Nucleus accumbens (tissue), 56 donors: ENCODE measurements at regions not wholly inside any gene's neighbourhood (a gene's known extent, or its start where the extent isn't known, plus 50 kb on each side); places are given as distances from the start of the nearest gene placed in this dataset.

ENCODE experiments used
- DNase-seq, 56 donors: peaks; one replicate each; lab custom pipeline; 2025; lab: John Stamatoyannopoulos, UW

DNA sequence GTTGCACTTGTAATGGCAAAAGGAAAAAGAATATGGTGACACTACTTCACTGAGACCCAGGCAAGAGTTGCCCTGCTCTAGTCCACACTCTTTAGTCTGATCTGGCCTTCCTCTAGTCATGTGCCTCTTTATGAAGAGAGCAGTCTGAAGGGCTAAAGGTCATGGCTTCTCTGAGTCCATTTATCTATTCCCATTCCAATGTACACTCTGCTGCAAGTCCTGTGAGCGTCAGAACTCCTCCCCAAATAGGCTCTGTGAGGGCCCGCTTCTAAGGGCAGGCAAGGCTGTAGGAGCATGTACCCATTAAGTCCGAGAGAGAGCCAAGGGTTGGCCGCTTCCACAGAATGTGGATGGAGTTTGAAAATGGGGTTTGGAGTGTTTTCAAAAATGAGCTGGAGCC, 209.3 kb downstream of the AHR start:
- no peak for DNase-seq

DNA sequence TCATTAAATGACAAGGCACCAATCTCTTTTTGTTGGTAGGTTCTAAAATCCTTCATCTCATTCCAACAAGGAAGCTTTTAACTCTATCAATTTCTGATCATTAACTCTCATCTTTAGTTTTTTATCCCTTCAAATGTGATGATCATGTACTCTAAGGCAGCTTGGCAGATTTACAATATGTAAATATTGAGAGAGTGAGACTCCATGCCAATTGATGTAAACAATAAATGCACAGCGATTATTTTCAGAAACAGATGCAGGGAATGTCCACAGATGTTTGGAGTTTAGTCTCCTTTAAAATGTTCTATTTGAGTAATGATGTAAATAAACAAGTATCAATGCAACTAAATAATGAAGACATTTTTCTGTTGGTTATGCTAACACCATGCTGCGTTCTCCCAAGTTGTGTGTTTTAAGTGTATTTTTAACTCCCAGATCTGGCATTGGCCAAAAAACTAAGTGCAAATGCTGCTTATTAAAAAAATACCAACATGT, 213.8 kb downstream of the AHR start:
- no peak for DNase-seq

DNA sequence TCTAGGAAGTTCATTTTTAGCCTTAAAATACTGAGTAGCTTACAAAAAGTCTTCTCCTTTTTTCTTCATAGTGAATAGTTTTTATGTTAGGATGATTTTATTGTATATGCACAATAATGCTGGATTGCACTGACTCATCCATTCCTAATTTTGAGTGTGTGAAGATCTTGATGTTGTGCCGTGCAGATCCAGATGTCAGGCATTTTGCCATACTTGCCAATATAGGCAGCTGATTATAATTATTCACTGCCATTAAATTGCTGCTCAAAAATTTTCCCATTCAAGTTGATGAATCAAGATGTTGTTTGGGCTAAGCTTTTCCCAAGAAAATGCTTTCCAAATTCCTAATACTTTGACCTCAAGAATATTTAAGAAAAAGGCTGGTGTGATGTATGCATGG, 218.3 kb downstream of the AHR start:
- no peak for DNase-seq

DNA sequence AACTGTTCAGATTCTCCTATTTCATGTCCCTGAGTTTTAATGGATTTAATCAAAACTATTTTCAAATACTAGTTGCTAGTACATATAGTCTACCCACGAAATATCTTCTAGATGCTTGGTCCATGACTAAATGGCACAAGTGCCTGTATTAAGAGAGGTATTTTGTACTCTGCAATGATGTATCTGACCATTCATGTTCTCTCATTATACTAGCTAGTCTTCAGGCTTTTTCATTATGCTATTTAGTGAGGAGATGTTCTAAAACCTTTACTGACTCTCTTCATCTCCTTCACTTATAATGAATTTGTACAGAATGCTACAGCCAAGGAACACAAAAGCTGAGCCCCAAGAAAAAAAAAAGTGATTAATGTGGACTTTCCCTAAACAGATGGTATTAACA, 222.5 kb downstream of the AHR start:
- DNase-seq = no peak

DNA sequence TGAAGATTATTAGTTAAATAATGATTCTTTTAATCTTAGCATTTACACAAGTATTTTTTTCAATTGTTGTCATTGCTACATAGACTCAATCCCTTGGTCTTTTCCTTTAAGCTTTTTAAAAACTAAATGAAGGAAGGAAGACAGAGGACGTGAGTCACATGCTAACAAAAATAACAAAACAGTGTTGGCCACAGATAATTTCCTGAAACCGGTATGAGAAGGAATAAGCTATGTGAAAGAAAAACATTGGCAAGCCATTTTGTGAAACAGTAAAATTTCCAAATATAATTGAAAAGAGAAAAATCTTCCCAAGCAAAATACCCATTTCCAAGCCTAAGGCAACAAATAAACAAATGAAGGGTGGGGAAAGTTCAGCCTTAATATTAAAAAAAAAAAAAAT, 223.0 kb downstream of the AHR start:
- DNase-seq = no peak

DNA sequence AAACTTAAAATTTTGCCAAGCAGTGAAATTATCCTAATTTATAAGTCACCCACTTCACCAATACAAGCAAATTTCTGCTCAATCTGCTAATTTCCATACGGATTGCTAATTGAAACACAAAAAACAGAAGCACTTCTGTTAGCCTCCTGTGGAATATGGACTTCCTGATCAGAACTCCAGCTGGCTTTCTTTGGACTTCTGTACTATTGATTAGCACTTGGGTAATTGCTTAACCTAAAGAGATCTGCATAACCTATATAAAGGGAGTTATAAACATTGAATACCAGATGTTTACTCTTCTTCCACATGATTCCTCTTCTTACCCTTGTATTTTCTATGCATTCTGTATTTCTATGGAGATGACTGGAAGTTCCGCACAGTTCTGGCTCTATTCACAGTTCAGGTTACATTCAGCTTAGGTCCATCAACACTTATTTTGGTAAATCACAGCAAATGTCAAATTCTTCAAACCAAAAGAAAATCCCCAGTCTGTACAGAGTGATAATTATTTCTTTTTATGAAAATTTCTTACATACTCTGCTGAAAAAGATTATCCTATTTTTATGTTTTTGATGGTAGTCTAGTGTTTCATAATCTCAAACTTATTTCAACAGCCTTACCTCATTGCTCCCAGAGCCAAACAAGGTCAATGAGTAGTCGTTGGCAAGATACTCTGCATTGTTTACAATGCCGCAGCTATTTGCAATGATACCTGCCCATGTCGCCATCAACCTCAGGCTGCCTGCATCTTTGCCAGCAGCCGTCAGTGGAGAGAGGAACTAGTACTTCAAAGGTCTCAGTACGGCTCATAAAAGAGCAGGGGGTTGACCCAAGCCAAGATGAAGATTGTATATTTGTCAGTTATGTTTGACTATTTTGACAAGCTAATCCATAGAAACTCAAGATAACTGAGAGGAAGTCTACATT, 225.6 kb downstream of the AHR start:
- DNase-seq = no peak

DNA sequence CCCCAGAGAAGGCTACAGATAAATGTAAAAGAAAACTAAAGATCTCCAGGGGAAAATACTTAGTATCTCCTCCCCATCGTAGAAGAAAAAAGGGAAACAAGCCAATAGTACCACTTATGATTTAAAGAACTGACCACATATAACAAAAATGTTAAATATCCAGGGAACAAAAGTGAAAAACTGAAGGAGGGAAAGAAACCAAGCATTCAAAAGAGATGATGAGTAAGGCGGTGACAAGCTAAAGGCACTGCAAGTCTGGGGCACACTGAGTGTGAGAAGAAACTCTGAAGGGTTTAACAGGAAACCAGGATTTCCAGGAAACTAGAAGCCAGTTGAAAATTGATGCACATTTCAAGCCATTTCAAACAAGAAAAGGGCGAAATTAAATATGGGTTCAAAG, 226.3 kb downstream of the AHR start:
- no peak for DNase-seq

DNA sequence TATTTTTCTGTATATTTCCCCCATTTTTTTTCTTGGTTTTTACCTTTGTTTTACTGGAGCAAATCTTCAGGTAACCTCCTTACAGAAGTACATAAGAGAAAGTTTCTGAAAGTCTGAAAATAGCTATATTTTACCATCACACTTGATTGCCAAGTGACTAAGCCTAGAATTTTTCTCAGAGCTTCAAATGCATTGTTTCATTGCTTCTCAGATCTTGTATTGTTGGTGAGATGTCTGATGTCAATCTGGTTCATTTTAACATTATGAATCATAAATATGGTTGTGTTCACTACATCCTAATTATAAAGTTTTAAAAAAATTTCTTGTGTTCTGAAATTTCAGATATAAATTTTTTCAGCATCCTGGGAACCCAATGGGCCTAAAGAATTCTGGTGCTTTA, 228.2 kb downstream of the AHR start:
- DNase-seq = no peak

DNA sequence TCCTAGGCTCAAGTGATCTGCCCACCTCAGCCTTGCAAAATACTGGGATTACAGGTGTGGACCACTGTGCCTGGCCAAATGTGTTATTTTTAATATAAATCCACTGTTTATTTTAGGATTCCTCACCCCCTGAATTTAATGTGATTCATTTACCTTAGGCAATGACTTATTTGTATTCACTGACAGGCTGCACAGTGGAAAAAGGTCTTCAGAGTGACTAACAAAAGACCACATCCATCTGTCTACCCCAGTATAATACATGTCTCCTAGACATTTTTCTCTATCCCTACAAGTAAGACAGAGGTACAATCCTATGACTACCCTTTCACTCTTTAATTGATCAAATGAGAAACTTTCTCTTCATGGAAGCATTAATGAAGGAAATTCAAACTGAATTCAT, 230.2 kb downstream of the AHR start:
- no peak for DNase-seq

DNA sequence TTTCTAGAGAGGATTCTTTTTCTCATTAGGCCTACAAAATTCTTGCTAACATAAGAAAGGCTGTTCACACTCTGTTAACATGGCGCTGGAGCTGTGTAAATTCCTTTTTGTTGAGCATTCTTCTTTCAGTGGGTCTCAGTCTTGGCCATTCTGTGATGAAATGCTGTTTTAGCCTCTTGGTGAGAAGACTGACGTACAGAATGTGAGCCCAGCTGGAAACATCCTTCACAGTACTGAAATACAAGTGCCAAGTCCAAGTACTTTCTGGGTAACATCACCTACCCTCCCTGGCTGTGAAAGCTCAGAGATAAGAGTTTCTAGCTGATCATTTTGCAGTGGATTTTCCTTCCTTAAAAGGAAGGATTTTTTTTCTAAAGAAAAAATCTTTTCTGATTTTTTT, 231.8 kb downstream of the AHR start:
- no peak for DNase-seq

DNA sequence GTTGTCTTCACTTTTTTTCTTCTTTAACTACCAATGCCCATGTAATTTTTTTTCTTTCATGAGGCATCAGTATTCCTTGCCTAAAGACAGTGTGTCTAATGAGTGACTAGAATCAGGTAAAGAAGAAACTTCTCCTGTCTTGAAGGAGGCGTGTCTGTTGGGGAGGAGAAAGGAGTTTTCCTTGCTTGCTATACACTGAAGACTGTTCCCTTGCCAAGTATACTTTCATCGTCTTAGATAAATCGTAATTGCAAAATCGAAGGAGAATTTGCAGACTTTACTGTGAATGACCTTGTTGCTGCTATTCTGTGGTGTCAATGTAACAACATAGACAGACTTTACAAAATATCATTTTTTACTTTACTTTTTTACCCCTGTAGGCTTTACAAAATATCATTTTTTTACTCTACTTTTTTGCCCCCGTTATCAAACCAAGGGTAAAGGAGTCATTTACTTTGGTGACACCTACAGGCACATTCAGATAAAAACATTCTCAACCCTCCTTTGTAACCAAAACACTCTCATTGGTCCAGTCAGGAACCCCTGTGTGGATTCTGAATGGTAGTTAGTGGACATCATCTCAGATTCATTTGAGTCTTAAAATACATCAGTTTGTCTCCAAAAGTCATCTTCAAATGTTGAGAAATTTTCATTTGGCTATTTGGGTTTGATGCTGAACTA, 232.4 kb downstream of the AHR start:
- DNase-seq = no peak

DNA sequence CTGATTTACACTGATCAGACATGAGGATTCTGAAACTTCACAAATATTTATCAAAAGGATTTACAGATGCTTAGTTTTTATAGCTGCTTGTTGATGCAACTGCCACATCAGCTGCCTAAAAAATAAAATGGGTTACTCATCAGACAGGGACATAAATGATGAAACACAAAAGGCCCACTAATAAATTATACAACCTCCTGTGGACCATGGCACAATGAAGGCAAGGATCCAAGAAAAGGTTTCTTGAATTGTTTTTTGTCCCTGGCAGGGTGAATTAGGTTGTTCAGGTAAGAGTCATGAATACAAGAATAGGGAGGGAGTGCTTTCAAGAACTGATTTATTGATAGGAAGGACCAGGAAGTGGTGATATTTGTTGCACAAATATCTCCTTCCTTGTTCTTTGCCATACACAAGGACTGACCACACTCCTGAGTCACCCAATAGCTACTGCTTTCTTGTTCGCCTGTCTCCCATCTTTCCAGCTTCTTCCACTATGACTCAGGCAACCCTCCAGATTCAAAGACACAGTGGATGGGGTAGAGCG, 234.5 kb downstream of the AHR start:
- no peak for DNase-seq

DNA sequence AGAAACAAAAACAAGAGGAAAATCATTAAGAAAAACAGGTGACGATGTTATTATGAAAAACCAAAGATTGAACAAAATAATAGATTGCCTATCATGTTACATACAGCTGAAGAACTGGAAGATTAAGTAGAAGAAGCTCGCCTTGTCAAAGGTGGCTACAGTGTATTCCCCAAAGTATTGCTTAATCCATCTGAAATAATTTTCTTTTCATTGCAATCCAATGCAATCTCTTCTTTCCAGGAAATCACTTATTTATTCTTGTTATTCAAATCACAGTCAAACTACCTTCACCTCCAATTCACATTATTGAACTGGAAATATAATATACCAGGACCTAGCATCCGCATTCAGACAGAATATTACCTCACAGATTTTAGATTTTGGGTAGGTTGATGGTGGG, 235.9 kb downstream of the AHR start:
- no peak for DNase-seq

DNA sequence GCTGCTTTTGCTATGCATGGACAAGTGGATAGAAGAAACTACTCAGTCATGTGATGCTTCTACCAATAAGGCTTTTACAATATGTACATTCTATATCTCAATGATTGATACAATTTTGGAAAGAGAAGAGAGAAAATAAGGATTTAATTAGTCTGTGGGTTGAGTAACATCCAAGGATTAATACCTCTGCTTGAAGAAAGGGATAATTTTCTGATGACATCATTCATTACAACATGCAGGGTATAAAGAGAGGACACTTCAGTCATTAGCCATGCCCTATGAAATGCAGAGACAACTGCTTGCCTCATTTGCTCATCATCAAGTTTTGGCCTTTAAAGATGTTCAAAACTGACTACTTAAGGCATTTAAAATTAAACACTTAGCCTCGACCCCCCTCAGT, 237.3 kb downstream of the AHR start:
- no peak for DNase-seq

DNA sequence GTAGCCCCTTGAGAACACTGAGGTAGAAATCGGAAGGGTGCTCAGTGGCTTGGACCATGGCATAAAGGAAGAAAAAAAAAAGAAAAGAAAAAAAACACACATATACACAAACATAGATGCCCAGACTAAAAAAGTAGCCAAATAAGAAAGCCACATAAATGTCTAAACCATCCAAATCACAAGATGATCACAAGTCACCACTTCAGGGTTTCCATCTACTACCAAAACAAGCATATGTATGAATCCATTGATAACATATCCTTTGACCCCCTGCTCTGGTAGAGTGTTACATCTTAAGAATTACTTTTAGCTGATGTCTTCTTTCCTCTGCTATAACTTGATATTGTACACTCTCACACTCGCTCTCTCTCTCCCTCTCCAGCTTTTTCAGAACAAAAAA, 245.9 kb downstream of the AHR start:
- DNase-seq = no peak

DNA sequence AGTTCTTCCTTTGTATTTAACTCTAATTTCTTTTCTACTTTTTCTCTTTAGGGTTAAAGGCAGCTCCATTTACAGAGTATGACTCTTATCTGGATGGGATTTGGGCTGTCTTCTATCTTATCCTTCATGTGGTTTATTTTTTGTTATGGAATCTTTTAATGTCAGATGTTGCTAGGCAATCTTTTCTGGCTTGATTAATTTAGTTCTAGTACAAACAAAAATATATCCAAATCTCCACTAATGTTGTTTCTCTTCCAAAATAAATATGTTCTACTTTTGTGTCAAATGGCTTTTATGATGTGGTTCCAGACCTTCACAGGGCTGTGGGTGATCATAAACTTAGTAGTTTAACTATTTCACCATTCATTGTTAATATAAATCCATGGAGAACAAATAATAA, 246.9 kb downstream of the AHR start:
- DNase-seq = no peak

DNA sequence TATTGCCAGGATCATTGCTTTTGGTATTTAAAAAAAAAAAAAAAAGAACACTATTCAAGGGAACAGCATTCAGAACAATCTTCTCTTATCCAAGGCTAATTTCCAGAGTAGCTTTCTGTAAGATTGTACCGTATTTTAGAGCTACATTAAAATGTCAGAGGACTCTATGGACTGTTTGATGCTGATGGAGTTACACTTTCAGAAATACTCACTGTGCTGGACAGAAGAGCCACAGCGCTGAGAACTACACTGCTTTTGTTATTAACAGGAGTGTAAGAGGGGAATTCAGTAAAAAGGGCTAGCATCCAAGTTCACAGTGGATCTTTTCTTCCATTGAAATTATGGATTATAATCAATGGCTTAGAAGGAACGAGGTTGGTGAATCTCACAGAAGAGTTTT, 247.7 kb downstream of the AHR start:
- DNase-seq = no peak

DNA sequence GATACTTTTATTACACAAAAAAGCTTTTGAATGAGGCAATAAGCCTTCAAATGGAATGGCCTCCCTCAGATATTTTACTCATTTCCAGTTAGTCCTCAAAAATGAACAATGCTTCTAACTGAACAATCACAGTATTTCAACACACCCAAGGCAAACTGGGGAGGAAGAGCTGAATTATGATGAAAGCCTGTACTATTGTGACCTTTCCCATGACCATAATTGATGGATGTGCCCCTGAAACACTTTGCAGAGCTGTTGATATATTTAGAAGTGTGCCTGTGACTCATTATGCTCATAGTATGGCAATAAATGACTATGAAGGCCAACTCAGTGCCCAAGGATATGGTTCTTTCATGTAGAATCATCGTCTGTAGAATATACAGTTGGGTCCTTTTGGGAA, 248.1 kb downstream of the AHR start:
- no peak for DNase-seq

DNA sequence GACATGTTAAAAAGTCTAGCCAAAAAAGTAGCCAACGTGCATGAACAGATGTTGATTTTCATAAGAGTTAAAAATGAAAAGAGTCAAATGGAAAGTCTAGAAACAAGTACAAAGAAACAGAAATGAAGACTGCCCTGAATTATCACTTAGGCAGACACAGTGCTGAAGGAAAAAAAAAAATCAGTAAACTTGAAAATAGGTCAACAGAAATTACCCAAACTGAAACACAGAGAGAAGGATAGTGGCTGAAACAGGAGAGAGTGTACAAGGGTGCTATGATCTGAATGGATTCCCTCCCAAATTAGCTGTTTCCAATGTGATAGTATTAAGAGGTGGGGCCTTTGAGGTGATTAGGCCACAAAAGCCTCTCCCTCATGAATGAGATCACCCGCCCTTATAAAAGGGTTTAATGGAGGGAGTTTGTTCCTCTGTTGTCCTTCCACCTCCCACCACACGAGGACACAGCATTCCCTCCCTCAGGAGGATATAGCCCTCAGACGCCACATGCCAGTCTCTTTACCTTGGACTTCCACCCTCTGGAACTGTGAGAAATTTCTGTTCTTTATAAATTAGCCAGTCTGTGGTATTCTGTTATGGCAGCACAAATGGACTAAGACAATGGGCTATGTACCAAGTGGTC, 249.7 kb downstream of the AHR start:
- DNase-seq = no peak

DNA sequence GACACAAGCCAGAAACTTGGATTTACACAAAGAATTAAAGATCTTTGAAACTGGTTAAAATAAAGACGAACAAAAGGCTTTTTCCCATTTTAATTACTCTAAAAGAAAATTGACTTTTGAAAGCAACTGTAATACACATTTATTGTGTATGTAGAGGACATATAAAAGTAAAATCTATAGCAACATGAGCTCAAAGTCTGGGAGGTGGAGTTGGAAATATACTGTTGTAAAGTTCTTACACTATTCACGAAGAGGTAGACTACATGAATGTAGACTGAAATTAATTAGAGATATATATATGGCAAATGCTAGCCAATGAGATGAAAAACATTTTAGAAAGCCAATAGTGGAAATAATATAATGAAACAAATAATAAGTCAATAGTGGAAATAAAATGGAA, 251.0 kb downstream of the AHR start:
- no peak for DNase-seq

DNA sequence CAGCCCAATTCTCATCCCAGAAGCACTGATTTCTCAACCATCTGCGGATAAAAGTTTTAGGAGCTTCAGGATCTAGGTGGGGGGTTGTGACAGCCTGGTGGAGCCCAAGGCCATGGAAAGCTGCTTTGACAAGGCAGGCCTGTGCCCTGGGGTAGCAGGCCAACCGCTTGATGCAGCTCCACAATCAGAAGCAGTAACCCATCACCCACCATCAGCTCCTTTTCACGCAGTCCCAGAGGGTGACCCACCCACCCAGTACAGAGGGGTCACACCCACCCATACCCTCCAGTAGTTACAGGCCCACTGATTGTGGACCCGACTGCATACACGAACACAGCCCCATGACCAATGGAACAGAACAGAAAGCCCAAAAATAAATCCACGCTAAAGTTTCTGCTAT, 253.9 kb downstream of the AHR start:
- no peak for DNase-seq
